ENCODE measurements at regions not wholly inside any gene's neighbourhood (a gene's known extent, or its start where the extent isn't known, plus 50 kb on each side); places are given as distances from the start of the nearest gene placed in this dataset.

- H3K27me3 ChIP-seq (ENCODE audit: insufficient read depth, low read length), result no peaks in the 10 kb centered on the region
- H3K4me3 ChIP-seq (ENCODE audit: low read length), result no peak overlapping the region
- no peaks in the 10 kb centered on the region for H3K36me3 ChIP-seq (ENCODE audit: insufficient read depth, low read depth, low read length)
- H3K27ac ChIP-seq (ENCODE audit: low read length), result no peak overlapping the region
- H3K4me1 ChIP-seq (ENCODE audit: insufficient read depth, low read length), result no peaks in the 10 kb centered on the region
- H3K9me3 ChIP-seq (ENCODE audit: insufficient read depth, low read depth, low read length), result peaks cover 9% of the 10 kb centered on the region; the same call in 1 of the 2 replicates
- H3K9ac ChIP-seq (ENCODE audit: low read depth, low read length), result no peak overlapping the region
Measured at GRCh38 chr5:73333944-73334703, 114.5 kb downstream of the FOXD1 start.

- H3K9ac ChIP-seq (ENCODE audit: low read depth, low read length), result no peak overlapping the region
- no peaks in the 10 kb centered on the region for H3K36me3 ChIP-seq (ENCODE audit: insufficient read depth, low read depth, low read length)
- H3K27me3 ChIP-seq (ENCODE audit: insufficient read depth, low read length), result no peaks in the 10 kb centered on the region
- H3K4me1 ChIP-seq (ENCODE audit: insufficient read depth, low read length), result no peaks in the 10 kb centered on the region
- peaks cover 9% of the 10 kb centered on the region; the same call in 1 of the 2 replicates for H3K9me3 ChIP-seq (ENCODE audit: insufficient read depth, low read depth, low read length)
- no peak overlapping the region for H3K27ac ChIP-seq (ENCODE audit: low read length)
- H3K4me3 ChIP-seq (ENCODE audit: low read length), result no peak overlapping the region
Measured at GRCh38 chr5:73330613-73331012, 118.0 kb downstream of the FOXD1 start.

GRCh38 chr5:73328640-73329039 is 119.9 kb downstream of the FOXD1 start:
- Histone ChIP-seq H3K27me3 (ENCODE audit: insufficient read depth, low read length) (no peaks in the 10 kb centered on the region), H3K4me1 (ENCODE audit: insufficient read depth, low read length) (no peaks in the 10 kb centered on the region), H3K4me3 (ENCODE audit: low read length) (no peak overlapping the region), H3K9me3 (ENCODE audit: insufficient read depth, low read depth, low read length) (peaks cover 9% of the 10 kb centered on the region; the same call in 1 of the 2 replicates), H3K27ac (ENCODE audit: low read length) (no peak overlapping the region), H3K9ac (ENCODE audit: low read depth, low read length) (no peak overlapping the region), H3K36me3 (ENCODE audit: insufficient read depth, low read depth, low read length) (no peaks in the 10 kb centered on the region)

- H3K27me3 ChIP-seq (ENCODE audit: insufficient read depth, low read length), result no peaks in the 10 kb centered on the region
- H3K9me3 ChIP-seq (ENCODE audit: insufficient read depth, low read depth, low read length), result peaks cover 9% of the 10 kb centered on the region; the same call in 1 of the 2 replicates
- no peak overlapping the region for H3K27ac ChIP-seq (ENCODE audit: low read length)
- H3K36me3 ChIP-seq (ENCODE audit: insufficient read depth, low read depth, low read length), result no peaks in the 10 kb centered on the region
- H3K4me3 ChIP-seq (ENCODE audit: low read length), result no peak overlapping the region
- no peaks in the 10 kb centered on the region for H3K4me1 ChIP-seq (ENCODE audit: insufficient read depth, low read length)
- H3K9ac ChIP-seq (ENCODE audit: low read depth, low read length), result no peak overlapping the region
Measured at GRCh38 chr5:73327908-73328455, 120.6 kb downstream of the FOXD1 start.

- H3K27me3 ChIP-seq (ENCODE audit: insufficient read depth, low read length), result no peaks in the 10 kb centered on the region
- H3K36me3 ChIP-seq (ENCODE audit: insufficient read depth, low read depth, low read length), result no peaks in the 10 kb centered on the region
- peaks cover 4% of the 10 kb centered on the region; the same call in 1 of the 2 replicates for H3K9me3 ChIP-seq (ENCODE audit: insufficient read depth, low read depth, low read length)
- no peak overlapping the region for H3K27ac ChIP-seq (ENCODE audit: low read length)
- H3K4me1 ChIP-seq (ENCODE audit: insufficient read depth, low read length), result peaks cover 6% of the 10 kb centered on the region; the same call in 1 of the 2 replicates
- no peak overlapping the region for H3K9ac ChIP-seq (ENCODE audit: low read depth, low read length)
- no peak overlapping the region for H3K4me3 ChIP-seq (ENCODE audit: low read length)
Measured at GRCh38 chr5:73325546-73325945, 123.0 kb downstream of the FOXD1 start.

GRCh38 chr5:73323466-73323865 is 125.1 kb downstream of the FOXD1 start:
- H3K9ac ChIP-seq (ENCODE audit: low read depth, low read length), result no peak overlapping the region
- no peak overlapping the region for H3K4me3 ChIP-seq (ENCODE audit: low read length)
- H3K27ac ChIP-seq (ENCODE audit: low read length), result no peak overlapping the region
- H3K27me3 ChIP-seq (ENCODE audit: insufficient read depth, low read length), result no peaks in the 10 kb centered on the region
- no peaks in the 10 kb centered on the region for H3K36me3 ChIP-seq (ENCODE audit: insufficient read depth, low read depth, low read length)
- no peaks in the 10 kb centered on the region for H3K9me3 ChIP-seq (ENCODE audit: insufficient read depth, low read depth, low read length)
- H3K4me1 ChIP-seq (ENCODE audit: insufficient read depth, low read length), result peaks cover 6% of the 10 kb centered on the region; the same call in 1 of the 2 replicates

GRCh38 chr5:73322437-73323076 is 126.0 kb downstream of the FOXD1 start:
- Histone ChIP-seq H3K36me3 (ENCODE audit: insufficient read depth, low read depth, low read length) (no peaks in the 10 kb centered on the region), H3K9me3 (ENCODE audit: insufficient read depth, low read depth, low read length) (no peaks in the 10 kb centered on the region), H3K4me3 (ENCODE audit: low read length) (no peak overlapping the region), H3K27me3 (ENCODE audit: insufficient read depth, low read length) (no peaks in the 10 kb centered on the region), H3K9ac (ENCODE audit: low read depth, low read length) (no peak overlapping the region), H3K4me1 (ENCODE audit: insufficient read depth, low read length) (peaks cover 6% of the 10 kb centered on the region; the same call in 1 of the 2 replicates), H3K27ac (ENCODE audit: low read length) (no peak overlapping the region)

- H3K4me3 ChIP-seq (ENCODE audit: low read length), result no peak overlapping the region
- no peaks in the 10 kb centered on the region for H3K27me3 ChIP-seq (ENCODE audit: insufficient read depth, low read length)
- no peaks in the 10 kb centered on the region for H3K9me3 ChIP-seq (ENCODE audit: insufficient read depth, low read depth, low read length)
- no peaks in the 10 kb centered on the region for H3K36me3 ChIP-seq (ENCODE audit: insufficient read depth, low read depth, low read length)
- no peak overlapping the region for H3K9ac ChIP-seq (ENCODE audit: low read depth, low read length)
- H3K4me1 ChIP-seq (ENCODE audit: insufficient read depth, low read length), result peaks cover 6% of the 10 kb centered on the region; the same call in 1 of the 2 replicates
- H3K27ac ChIP-seq (ENCODE audit: low read length), result no peak overlapping the region
Measured at GRCh38 chr5:73321757-73322436, 126.7 kb downstream of the FOXD1 start.

GRCh38 chr5:73319036-73319435 is 129.5 kb downstream of the FOXD1 start:
- Histone ChIP-seq H3K27me3 (ENCODE audit: insufficient read depth, low read length) (peaks cover 13% of the 10 kb centered on the region; the same call in 1 of the 2 replicates), H3K27ac (ENCODE audit: low read length) (no peak overlapping the region), H3K4me1 (ENCODE audit: insufficient read depth, low read length) (peaks cover 6% of the 10 kb centered on the region; the same call in 1 of the 2 replicates), H3K4me3 (ENCODE audit: low read length) (no peak overlapping the region), H3K9ac (ENCODE audit: low read depth, low read length) (no peak overlapping the region), H3K9me3 (ENCODE audit: insufficient read depth, low read depth, low read length) (no peaks in the 10 kb centered on the region), H3K36me3 (ENCODE audit: insufficient read depth, low read depth, low read length) (no peaks in the 10 kb centered on the region)

- H3K4me3 ChIP-seq (ENCODE audit: low read length), result no peak overlapping the region
- no peaks in the 10 kb centered on the region for H3K36me3 ChIP-seq (ENCODE audit: insufficient read depth, low read depth, low read length)
- no peaks in the 10 kb centered on the region for H3K9me3 ChIP-seq (ENCODE audit: insufficient read depth, low read depth, low read length)
- H3K9ac ChIP-seq (ENCODE audit: low read depth, low read length), result no peak overlapping the region
- peaks cover 20% of the 10 kb centered on the region; the same call in 1 of the 2 replicates for H3K27me3 ChIP-seq (ENCODE audit: insufficient read depth, low read length)
- H3K27ac ChIP-seq (ENCODE audit: low read length), result no peak overlapping the region
- peaks cover 6% of the 10 kb centered on the region; the same call in 1 of the 2 replicates for H3K4me1 ChIP-seq (ENCODE audit: insufficient read depth, low read length)
Measured at GRCh38 chr5:73318308-73318719, 130.3 kb downstream of the FOXD1 start.

GRCh38 chr5:73317523-73317922 is 131.1 kb downstream of the FOXD1 start:
- H3K27ac ChIP-seq (ENCODE audit: low read length), result no peak overlapping the region
- peaks cover 28% of the 10 kb centered on the region for H3K27me3 ChIP-seq (ENCODE audit: insufficient read depth, low read length)
- no peaks in the 10 kb centered on the region for H3K36me3 ChIP-seq (ENCODE audit: insufficient read depth, low read depth, low read length)
- H3K9me3 ChIP-seq (ENCODE audit: insufficient read depth, low read depth, low read length), result no peaks in the 10 kb centered on the region
- H3K4me3 ChIP-seq (ENCODE audit: low read length), result no peak overlapping the region
- peaks cover 6% of the 10 kb centered on the region; the same call in 1 of the 2 replicates for H3K4me1 ChIP-seq (ENCODE audit: insufficient read depth, low read length)
- no peak overlapping the region for H3K9ac ChIP-seq (ENCODE audit: low read depth, low read length)

Measured in iPS-20b (cell line).